NK-92 treated with Interleukin-12 subunit alpha and Interleukin-12 subunit beta, amount 100 ng/mL, for 24 hours (cell line): ENCODE measurements at regions not wholly inside any gene's neighbourhood (a gene's known extent, or its start where the extent isn't known, plus 50 kb on each side); places are given as distances from the start of the nearest gene placed in this dataset.
"Not testable (repeated sequence)": the region's sequence is repeated elsewhere in the genome, so short reads cannot be mapped to it uniquely, and the experiment has no call there.

ENCODE experiments used
- DNase-seq: peaks from one replicate; lab custom pipeline; 2025; lab: John Stamatoyannopoulos, UW

- DNase-seq, result no peak
These were observed 694.9 kb upstream of the KCND2 start for GRCh38 chr7:119578116-119578515.

- no peak for DNase-seq
These were observed 678.0 kb upstream of the KCND2 start for GRCh38 chr7:119594956-119595355.

GRCh38 chr7:119596651-119597050 lies 676.3 kb upstream of the KCND2 start:
- DNase-seq, result no peak

GRCh38 chr7:119606297-119606696 lies 666.7 kb upstream of the KCND2 start:
- no peak for DNase-seq

- DNase-seq, result no peak
These were observed 652.2 kb upstream of the KCND2 start for GRCh38 chr7:119620769-119621168.

GRCh38 chr7:119623427-119623826 lies 649.5 kb upstream of the KCND2 start:
- DNase-seq, result no peak

- no peak for DNase-seq
These were observed 642.5 kb upstream of the KCND2 start for GRCh38 chr7:119630406-119630969.

GRCh38 chr7:119633812-119634211 lies 639.2 kb upstream of the KCND2 start:
- not testable (repeated sequence) for DNase-seq

- DNase-seq, result no peak
These were observed 632.6 kb upstream of the KCND2 start for GRCh38 chr7:119640326-119640725.

GRCh38 chr7:119640861-119641260 lies 632.1 kb upstream of the KCND2 start:
- DNase-seq, result no peak

GRCh38 chr7:119643558-119643957 lies 629.4 kb upstream of the KCND2 start:
- DNase-seq, result no peak

GRCh38 chr7:119647286-119647685 lies 625.7 kb upstream of the KCND2 start:
- no peak for DNase-seq

GRCh38 chr7:119648752-119649151 lies 624.2 kb upstream of the KCND2 start:
- DNase-seq, result not testable (repeated sequence)

- no peak for DNase-seq
These were observed 612.9 kb upstream of the KCND2 start for GRCh38 chr7:119660080-119660479.

- DNase-seq, result no peak
These were observed 608.4 kb upstream of the KCND2 start for GRCh38 chr7:119664601-119665000.

- no peak for DNase-seq
These were observed 607.2 kb upstream of the KCND2 start for GRCh38 chr7:119665796-119666195.

GRCh38 chr7:119681336-119681735 lies 591.6 kb upstream of the KCND2 start:
- no peak for DNase-seq

GRCh38 chr7:119684763-119685162 lies 588.2 kb upstream of the KCND2 start:
- no peak for DNase-seq

- no peak for DNase-seq
These were observed 587.1 kb upstream of the KCND2 start for GRCh38 chr7:119685906-119686305.

GRCh38 chr7:119688831-119689230 lies 584.1 kb upstream of the KCND2 start:
- no peak for DNase-seq

- no peak for DNase-seq
These were observed 580.4 kb upstream of the KCND2 start for GRCh38 chr7:119692541-119692940.

- no peak for DNase-seq
These were observed 578.5 kb upstream of the KCND2 start for GRCh38 chr7:119694506-119694905.

GRCh38 chr7:119696336-119696735 lies 576.6 kb upstream of the KCND2 start:
- DNase-seq, result no peak

GRCh38 chr7:119703895-119704294 lies 569.1 kb upstream of the KCND2 start:
- no peak for DNase-seq

GRCh38 chr7:119706608-119707007 lies 566.4 kb upstream of the KCND2 start:
- no peak for DNase-seq
